GM18508 (cell line): ENCODE measurements at regions not wholly inside any gene's neighbourhood (a gene's known extent, or its start where the extent isn't known, plus 50 kb on each side); places are given as distances from the start of the nearest gene placed in this dataset.

Experiments used
- ATAC-seq: cut with Tn5 transposase; IDR thresholded peaks from one replicate; pipeline ENCODE4 v1.9.1; 2021; ENCODE audit warnings: moderate number of reproducible peaks; ENCODE audit not compliant: insufficient read depth, unreplicated experiment

DNA sequence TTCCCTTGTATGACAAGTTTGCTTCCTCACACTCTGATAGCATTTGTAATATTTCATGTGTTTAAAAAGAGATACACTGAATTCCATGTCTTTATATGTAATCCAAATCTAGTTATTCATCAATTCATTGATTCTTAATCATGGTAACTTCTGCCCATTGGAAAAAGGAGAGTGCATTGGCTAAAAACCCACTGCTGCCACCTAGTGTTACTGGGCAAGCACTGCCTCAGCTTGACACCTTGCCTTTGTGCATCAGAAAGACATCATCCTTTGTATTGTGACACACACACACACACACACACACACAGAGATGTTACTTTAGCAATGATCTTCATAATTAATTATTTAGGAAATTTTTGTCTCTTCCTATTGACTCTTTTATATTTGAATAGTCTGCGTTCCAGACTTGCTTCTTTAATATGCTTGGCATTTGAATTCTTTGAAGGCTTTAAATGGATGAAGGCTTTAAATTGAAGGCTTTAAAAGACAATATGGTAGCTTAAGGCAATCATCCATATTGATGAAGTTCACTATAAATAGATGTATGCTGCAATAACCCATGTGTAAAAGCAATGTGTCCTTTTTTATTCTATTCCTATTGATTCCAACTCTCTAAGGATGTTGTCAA is 414.2 kb upstream of the CHST9 start:
- peak; percentile 62 for ATAC-seq

DNA sequence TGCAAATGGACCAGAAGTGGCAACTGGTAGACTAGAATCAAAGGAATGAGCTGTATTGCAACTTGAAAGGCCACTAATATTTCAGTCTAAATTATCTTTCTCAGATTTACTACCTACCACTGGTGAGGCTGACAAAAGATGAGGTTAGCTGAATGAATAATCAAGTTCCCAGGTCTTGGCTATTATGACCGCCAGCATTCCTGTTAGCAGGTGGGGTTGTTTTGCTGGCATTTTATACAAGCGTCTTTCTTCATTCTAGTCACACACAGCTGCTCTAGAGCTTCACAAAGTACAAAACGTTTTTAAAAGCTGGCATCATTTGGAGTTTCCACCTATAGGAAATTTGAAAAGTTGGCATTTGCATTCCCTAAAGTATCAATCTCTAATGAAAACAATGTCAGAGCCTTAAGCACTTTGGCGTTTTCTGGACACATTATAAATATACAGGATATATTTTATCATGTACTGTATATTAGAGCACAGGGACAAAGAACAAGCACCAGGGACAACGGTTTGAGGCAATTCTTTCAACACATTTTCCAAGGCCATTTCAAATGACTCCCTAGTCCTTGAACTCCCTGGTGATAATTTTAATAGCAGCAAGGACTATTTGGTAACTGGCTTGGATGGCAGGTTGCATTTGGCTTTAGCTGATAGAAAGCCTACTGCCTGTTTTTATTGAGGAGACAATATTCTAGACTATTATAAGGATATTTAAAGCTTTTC is 410.2 kb upstream of the CHST9 start:
- no peak for ATAC-seq

DNA sequence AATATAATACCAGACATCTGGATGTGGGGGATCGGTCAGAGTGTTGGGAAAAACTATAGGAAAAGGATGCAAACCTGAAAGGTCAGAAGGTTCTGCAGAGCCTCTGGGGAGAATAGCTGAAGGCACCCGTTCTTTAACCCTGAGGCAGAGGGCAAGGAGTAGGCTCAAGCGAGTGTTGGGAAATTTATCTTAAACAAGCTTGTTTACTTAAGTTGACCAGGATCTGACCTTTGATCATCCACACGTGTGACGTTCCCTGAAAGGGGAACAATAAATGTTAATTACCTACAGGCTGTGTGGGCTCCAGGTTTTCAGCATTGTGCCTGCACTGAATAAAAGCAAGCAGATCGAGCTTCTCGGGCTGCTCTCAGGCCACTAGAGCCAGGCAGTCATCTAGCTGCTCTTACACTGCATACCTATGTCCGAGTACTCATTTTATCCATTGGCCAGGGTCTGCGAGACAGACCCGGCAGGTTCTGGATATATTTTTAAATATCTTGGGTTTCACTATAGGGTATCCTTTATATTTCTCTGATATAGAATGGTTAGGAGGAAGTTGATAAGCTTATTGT is 400.6 kb upstream of the CHST9 start:
- ATAC-seq, result no peak

DNA sequence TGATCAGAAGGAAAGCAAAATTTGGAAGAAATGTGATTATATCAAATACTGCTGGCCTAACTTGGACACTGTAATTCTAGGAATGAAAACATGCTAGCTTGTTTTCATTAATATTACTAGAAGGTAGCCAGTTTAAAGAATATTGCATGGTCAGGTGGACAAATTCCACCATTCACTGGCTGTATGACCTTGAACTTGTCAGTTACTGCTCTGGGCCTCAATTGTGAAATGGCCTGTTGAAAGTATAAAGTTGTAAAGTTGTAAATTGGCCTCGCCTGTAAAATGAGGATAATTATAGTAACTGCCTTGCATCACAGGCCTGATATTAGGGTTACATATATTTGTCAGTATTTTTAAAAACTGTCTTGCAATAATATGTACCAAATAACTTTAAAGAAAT is 398.4 kb upstream of the CHST9 start:
- no peak for ATAC-seq

DNA sequence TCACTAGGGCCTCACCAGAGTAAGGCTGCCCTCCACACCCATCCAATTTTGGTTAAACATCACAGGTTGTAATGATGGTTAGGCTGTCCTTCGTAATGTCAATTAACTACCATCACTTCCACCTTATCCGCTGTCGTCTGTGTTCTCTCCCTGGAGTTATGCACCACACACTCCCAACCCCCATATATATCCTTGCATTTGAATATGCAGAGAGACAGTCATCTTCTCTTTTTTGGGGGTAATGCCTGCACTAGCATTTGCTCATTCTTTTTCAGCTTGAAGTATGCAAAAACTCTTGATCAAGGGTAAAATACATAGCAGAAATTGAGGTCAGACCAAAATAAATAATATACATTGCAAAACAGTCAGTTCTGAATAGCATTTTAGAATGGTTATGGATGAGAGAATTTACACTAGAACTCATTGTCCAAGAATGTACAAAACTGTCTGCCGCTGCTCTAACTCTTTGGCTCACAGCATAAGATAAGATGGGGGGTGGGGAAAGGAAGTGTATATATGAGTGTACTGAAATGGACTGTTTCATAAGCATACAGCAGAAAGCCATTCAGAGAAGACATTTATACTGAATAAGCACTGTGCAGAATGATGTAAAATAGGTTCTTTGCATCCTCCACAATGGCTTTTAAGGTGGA is 397.8 kb upstream of the CHST9 start:
- no peak for ATAC-seq

DNA sequence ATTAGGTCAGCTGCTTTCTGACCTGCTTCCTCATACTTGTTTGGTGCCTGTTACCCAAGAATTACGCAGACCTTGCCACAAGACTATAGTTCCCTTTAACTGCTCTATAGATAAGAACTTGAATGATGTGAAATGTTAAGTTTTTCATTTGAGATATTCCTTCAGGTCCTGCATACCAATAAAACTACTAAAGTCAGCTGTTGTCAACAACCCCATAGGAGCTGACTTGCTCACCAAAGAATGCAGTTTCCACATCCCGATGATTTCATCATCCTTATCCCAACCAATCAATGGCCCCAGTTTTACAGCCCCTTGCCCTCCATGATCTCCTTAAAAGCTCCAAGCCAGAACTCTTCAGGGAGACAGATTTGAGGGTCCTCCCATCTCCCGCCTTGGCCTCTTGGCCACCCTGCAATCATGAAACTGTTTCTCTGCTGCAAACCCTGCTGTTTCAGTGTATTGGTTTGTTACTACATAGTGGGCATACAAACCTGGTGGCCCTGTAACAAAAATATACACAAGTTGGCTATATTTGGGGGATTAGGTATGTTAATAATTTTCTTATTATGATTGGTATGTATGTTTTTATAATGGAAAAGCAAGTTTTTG is 396.3 kb upstream of the CHST9 start:
- ATAC-seq, result no peak

DNA sequence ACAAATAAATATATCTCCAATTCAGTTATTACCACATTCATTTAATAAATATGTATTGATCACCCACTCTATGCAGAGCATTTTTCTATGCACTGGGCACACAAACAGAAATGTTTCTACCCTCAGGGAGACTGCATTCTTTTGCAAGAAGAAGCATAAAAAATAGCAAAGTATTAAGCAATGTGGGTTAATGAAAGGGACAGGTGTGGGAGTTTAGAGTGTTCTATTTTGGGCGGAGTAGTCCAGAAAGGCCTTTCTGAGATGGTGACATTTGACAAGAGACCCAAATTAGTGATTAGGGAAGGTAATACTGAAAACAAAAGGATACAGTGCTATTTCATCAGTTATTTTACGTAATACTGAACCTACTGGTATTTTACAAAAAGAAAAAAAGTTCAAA is 394.3 kb upstream of the CHST9 start:
- ATAC-seq, result no peak

DNA sequence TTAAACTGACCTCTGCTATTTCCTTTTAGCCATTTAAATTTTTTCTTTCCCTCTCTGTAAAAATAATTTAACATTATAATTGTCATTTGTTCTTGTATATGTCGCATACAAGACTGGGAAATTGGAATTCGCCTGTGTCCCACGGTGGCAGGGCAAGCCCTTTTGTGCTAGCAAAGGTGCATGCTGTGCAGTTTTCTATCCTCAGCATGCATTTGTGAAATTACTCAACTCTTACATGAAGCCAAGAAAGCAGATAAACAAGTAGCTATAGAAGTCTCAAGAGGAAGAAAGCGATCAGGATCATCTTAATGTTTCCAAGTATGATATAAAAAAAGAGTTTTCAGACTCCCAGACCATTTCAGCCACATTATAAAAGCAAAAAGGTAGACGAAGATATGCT is 392.6 kb upstream of the CHST9 start:
- ATAC-seq, result no peak

DNA sequence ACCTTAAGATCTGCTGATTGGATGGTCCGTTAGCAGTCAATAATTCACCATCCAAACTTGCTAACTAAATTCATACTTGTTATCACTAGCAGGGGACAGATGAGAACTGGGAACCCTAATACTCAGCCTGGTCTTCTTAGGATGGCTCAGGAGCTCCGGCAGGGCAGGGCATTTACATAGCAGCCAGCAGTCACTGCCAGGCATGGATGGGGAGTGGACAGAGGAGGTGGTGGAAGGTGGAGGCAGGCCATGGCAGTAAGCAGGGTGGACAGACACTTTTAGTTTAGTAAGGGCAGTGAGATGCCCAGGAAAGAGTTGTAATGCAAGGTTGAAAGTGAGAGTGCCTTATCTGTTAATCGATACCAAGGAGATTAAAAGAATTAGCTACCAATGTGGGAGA is 392.2 kb upstream of the CHST9 start:
- no peak for ATAC-seq

DNA sequence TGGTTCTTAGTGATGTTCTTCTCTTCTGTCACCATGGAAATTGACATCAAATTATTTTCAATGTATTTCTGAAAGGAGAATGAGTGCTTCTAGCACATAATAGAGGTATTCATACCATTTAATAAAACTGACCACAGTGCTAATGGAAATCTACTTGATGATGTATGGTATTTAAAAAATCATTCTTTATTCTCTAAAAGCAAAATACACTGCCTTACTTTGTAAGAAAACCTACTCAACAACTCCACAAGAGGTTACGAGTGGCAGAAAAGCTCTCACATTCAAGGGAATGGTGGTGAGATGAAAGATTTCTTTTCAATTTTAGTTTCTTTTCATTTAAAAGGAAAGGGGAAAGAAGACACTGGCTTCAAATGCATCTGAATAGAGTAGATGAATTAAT is 382.3 kb upstream of the CHST9 start:
- ATAC-seq, result no peak

DNA sequence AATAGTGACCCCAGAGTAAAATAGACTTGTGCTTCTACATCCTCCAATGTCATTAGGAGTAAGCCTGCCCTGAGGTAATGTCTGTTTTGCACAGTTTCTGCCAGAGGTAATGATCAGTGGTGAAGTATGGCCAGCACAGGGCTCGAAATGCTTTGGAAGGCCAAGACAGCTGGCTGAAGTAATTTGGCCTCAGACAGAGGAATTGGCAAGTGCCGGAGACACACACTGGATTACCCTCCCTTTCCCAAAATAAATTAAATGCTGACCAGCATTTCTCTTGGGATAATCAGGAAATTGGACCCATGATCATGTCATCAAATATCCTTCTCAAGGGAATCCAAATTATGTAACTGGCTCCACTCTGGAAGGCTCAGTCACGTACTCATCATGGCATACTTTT is 379.0 kb upstream of the CHST9 start:
- ATAC-seq, result no peak

DNA sequence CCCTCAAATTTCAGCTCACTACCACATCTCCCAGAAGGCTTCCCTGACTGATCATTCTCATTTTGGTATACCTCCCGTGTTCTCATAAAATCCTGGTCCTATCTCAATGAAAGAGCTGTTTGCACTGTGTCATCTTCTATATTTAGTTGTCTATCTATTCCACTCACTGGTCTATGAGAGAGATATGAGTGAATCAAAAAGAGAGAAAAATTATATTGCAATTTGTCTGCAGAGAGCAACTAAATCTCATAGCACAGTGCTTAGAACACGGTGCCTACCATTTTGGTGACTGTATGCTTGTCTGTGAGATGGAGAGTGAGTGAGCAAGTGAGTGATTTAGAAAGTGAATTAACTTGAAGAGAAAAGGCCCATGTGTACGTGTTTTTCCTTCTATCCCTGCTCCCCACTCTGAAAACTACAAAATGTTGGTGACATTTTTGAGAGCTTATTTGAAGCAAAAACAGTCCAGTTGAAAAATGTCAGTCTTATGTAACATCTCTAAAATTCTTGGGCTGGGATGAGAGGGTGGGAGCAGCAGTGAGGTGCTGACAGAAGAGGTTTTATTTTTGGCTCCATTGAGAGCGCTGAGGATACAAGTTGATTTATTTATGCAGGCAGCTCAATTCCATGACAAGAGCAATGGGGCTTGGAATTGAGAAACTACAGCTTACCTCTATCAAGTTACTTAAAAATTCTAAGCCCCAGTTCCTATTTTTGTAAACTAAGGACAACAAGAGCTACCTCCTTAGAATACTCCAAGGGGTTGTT is 373.5 kb upstream of the CHST9 start:
- ATAC-seq, result no peak

DNA sequence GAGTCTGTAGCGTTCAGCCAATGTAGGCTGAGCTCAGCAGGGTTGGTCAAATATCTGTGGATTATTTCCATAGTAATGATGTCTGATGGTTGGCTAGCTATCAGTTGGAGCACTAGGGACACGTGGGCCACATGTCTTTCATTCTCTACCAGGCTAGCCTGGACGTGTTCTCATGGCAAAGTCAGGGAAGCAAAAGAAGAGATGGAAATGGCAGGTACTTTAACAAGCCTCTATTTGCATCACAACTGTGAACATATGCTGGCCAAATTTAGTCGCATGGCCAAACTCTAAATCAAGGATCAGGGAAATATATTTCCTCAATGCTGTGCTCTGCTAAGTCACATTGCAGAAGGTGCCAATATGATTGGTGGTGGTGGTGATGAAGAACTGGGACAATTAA is 371.6 kb upstream of the CHST9 start:
- no peak for ATAC-seq

DNA sequence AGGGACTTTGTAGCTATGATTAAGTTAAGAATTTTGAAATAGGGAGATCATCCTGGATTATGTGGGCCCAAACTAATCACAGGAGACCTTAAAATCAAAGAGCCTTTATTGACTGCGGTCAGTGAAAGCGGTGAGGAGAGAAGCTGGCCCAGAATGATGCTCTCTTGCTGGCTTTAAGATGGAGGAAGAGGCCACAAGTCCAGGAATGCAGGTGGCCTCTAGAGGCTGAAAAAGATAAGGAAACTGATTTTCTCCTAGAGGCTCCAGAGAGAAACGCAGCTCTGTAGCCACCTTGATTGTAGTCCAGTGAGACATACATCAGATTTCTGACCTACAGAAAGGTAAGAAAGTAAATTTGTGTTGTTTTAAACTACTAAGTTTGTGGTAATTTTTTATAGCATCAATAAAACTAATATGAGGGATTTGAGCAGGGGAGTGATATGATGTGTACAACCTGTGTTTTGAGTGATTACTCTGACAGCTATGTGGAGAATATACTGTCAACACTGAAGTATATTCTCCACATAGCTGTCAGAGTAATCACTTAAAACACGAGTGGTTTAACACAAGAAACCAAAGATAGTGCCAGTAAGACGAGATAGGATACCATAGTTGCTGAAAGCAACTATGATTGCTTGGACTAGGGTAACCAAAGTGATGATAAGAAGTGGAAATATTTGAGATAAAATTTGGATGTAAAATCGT is 364.4 kb upstream of the CHST9 start:
- ATAC-seq, result no peak

DNA sequence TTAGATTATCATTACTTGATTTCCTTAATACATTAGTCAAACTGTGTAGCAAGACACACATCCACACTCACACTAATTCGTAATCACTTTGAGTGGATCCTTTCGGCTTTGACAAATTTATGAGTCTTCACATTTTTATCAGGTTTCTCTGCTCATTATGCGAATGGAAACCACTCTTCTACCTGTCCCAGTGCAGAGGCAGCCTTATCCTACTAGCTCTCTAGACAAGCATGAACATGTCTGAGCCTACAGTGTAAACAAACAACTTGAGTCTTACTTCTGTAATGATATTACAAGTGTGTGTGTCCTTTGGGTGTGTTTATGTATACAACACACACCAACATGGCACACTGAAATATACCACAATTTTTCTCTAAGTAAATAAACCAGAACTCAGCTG is 361.9 kb upstream of the CHST9 start:
- ATAC-seq, result no peak

DNA sequence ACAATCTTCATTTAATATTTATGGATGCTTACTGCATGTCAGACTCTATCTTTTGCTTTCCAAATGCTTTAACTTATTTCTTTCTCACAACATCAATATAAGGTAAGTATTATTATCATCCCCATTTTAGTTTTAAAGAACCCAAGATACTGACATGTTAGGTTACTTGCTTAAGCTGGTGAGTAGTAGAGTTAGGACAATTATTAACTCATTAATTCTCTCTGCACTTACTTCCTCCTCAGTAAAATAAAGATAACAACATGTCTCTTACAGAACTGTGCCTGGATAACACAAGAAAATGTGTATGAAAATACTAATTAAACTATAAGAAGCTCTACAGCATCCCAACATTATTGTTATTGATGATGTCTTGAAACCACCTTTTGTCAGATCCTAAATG is 359.1 kb upstream of the CHST9 start:
- no peak for ATAC-seq

DNA sequence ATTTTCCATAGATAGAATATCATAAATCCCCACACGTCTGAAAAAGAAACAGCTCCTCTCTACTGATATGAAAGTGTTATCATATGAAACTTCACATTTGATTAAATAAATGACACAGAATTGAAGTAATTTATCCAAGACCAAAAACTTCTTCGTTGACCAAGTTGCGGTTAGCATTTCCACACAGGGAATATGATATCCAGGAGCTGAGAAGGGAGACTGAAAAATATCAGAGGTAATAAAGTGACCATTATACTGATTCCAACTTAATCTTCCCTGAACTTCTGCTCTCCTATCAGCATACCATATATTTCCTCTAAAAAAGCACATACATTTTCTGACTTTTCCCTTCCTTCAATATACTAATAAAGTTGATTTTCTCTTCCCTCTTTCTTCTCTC is 356.2 kb upstream of the CHST9 start:
- ATAC-seq, result no peak

DNA sequence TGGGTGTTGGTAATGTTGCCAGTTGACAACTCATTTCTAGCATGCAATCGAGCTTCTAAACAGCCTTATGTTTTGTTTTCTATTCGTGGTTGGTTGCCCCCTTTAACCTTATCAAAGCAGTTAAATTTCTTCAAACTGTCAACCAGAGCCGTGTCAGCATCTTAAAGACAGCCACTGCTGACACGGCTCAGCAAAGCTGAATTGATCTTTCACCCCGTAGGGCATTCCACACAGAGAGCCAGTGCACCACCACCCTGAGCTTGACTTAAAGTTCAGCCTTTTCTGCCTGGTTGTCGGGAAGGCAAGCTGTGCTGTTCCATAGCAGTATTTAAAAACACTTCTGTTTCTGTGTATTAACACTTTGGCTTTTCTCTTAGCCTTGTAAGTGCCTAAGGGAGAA is 355.0 kb upstream of the CHST9 start:
- no peak for ATAC-seq

DNA sequence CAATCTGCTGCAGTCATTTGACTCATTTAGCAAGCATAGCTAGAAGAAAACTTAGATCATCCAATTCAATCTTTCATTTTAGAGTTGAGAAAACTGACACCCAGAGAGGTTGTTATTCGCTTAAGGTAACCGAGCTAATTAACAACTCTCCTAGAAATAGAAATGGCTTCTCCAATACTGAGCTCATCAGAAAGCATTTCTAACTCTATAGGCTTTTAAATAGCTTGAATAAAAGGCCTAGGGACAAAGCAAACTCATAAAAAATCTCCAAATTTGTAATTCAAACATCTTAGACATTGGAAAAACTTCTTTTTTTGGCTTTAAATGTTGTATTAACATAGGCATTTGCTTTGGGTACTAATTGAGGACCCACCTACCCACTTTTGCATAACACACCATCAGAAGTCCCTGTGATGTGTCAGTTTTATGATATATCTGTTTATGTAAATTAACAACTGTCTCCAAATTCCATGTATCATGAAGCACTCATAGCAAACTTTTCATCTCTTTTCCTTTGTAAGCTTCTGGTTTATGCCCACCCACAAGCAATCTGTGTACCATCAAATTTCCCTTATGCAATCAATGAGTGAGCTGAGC is 343.9 kb upstream of the CHST9 start:
- ATAC-seq, result no peak
